HG02763 (cell line): ENCODE measurements at regions not wholly inside any gene's neighbourhood (a gene's known extent, or its start where the extent isn't known, plus 50 kb on each side); places are given as distances from the start of the nearest gene placed in this dataset.
"Not testable (repeated sequence)": the region's sequence is repeated elsewhere in the genome, so short reads cannot be mapped to it uniquely, and the experiment has no call there.

ENCODE experiments used
- ATAC-seq: cut with Tn5 transposase; IDR thresholded peaks from one replicate; pipeline ENCODE4 v1.9.1; 2021; ENCODE audit warnings: mild to moderate bottlenecking, moderate library complexity; ENCODE audit not compliant: unreplicated experiment

DNA sequence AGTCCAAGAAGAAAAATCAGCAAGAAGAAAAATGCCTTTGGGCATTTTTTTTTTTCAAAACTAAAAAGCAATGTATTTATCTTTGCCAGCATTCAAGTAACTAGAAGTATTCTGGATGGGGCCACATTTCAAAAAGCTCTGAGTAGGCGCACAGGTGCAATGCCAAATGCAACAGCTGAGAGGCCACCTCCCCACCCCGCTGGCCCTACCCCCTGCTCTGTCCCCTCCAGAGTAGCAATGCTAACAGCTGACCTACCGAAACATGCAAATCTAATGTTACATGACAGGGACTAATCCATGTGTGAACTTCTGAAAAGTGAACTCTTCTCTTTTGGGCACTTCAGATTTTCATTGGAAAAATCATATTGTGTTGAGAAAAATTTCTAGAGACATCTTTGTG, 153.7 kb upstream of the SLC38A2 start:
- ATAC-seq, result no peak

GRCh38 chr12:46524778-46525177, 152.2 kb upstream of the SLC38A2 start:
- ATAC-seq, result no peak

GRCh38 chr12:46523863-46524770, 151.5 kb upstream of the SLC38A2 start:
- no peak for ATAC-seq

DNA sequence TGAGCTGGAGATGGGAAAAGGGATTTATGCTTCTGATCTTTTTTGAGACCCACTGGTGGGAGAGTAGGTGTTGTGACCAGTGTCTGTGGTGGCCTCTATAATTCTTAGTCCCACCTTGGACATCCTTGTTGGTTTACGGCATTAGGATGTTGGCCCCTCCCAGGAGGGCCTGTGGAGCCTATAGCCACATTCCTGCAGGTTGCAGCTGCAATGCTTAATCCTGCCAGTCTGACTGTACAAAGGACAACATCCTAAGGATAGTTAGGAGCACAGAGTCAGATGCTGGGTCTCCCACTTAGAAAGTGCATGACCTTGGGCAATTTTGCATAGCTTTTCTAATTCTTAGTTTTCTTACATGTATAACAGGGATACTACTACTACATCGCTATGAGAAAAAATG, 150.9 kb upstream of the SLC38A2 start:
- no peak for ATAC-seq

DNA sequence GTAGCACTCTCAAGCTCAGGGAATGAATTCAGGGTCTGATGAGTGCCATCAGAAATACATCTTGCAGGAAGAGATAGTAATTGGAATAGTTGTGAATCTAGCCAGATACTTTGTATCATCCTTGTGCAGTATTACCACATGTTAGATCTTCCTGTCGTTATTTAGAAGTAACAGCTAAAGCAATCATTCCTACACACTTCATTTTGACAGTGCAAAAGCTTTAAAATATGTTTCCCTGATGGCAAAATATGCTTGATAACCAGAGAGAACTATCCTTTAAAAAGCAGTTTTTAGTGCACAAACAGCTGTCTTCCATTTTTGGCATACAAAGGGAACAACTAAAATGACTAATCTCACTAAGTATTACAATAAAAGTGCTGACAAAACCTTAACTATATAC, 149.5 kb upstream of the SLC38A2 start:
- no peak for ATAC-seq

GRCh38 chr12:46521145-46521544, 148.6 kb upstream of the SLC38A2 start:
- ATAC-seq, result no peak

- ATAC-seq, result no peak
Measured at GRCh38 chr12:46519407-46519806, 146.8 kb upstream of the SLC38A2 start.

GRCh38 chr12:46518729-46519128, 146.2 kb upstream of the SLC38A2 start:
- no peak for ATAC-seq

DNA sequence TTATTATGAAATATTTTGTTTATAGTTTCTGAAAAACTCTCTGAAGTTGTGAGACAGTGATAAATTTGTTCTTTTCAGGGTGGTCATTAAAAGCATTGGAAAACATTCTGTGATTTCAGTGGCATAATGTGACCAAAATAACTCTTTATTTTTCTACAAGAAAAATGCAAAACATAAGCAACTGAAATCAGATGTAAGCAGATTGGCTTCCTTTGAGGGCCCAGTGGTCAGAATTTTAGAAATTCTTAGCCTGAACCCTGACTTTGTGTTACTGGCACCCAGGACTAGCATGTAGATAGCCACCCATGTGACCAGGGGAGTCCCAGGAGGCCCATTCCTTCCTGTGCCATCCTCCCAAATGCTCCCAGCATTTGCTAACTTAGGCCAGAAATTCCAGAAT, 145.6 kb upstream of the SLC38A2 start:
- ATAC-seq, result no peak

DNA sequence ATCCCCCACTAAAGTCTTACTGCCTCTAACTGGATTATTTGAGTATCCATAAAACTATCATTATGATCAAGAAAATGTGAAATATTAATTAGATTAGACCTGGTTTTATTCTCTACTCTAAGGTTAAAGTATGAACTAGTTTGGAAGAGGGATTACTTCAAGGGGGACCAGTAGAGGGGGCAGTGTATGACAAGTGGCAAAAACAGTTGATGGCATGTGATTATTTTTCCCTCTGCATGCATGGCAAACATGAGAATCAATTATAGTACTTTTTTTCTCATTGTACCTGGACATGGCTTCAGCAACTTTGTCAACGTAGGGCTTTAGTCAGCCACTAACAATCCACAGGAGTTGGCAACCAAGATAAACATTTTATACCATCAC, 145.0 kb upstream of the SLC38A2 start:
- ATAC-seq, result peak; percentile 14

DNA sequence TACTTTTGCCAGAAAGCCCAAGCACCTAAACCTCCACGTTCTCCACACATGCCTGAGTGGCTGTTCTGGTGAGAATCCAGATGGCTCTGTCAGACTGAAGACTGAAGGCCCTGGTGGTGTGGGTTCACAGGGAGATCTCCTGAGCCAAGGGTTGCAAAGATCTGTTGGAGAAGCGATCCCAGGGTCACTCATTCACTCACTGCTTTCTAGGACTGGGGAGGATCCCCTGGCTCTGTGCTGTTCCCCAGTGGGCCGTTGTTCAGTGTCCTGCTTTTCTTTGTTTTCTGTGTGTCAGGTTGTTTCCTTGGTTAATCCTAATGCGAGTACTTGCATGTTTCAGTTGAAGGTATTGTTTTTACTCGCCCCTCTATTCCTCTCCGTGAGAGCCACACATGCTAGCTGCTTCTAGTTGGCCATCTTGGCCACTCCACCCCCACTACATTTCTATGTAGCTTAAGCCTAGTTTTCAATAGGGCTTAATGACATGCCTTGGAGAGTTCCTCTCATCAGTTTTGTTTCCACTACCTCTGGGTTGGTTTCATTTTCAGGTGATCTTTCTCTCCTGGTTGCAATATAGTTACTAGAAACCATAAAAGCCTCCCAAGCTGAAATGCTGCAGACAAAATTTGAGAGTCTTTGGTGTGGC, 144.5 kb upstream of the SLC38A2 start:
- peak; percentile 95 for ATAC-seq

- no peak for ATAC-seq
Measured at GRCh38 chr12:46516238-46516932, 143.8 kb upstream of the SLC38A2 start.

GRCh38 chr12:46515829-46516228, 143.3 kb upstream of the SLC38A2 start:
- ATAC-seq, result no peak

GRCh38 chr12:46514886-46515285, 142.3 kb upstream of the SLC38A2 start:
- ATAC-seq, result no peak

- ATAC-seq, result not testable (repeated sequence)
Measured at GRCh38 chr12:46510257-46510656, 137.7 kb upstream of the SLC38A2 start.

DNA sequence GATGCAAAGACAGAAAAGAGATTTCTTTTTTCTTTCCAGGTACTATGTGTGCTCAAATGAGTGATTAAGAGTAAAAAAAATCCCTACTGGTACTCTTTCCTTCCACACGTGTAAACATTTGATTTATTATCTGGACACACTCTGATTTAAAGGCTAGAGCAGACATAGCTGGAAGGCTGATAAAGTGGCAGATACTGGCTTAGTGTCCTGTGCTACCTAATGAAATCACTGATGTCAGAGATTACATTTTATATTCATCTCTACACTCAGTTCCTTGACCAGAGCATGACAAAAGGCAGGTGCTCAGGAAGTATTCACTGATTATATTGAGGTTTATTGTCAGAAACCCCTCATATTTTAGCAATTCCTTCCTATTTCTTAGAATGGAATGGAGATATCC, 136.6 kb upstream of the SLC38A2 start:
- no peak for ATAC-seq

- no peak for ATAC-seq
Measured at GRCh38 chr12:46508651-46509050, 136.1 kb upstream of the SLC38A2 start.

GRCh38 chr12:46507766-46508165, 135.2 kb upstream of the SLC38A2 start:
- ATAC-seq, result no peak

- ATAC-seq, result no peak
Measured at GRCh38 chr12:46506961-46507360, 134.4 kb upstream of the SLC38A2 start.

DNA sequence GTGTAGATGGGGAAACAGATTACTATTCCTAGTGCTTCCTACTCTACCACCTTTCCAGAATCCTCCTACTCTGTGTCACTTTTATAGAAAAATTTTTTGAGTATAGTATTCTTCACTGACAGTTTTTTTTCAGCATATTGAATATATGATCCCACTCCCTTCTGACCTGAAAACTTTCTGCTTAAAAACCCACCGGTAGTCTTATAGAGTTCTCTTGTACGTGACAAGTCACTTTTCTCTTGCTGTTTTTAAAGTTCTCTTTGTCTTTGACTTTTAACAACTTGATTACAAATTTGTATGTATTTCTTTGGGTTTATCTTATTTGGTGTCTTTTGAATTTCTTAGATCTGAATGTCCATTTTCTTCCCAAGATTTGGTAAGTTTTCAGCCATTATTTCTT, 133.6 kb upstream of the SLC38A2 start:
- ATAC-seq, result no peak

DNA sequence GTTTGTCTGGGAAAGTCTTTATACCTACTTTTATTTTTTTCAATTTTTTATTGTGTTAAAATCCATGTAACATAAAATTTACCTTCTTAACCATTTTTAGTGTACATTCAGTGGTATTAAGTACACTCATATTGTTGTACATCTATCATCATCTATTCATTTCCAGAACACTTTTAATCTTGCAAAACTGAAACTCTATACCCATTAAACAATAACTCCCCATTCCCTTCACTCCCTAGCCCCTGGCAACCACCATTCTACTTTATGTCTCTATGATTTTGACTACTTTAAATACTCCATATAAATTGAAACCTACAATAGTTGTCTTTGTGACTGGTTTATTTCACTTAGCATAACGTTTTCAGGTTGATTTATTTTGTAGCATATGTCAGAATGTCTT, 131.9 kb upstream of the SLC38A2 start:
- no peak for ATAC-seq
